Mucosa of descending colon (tissue), 3 donors: ENCODE measurements at regions not wholly inside any gene's neighbourhood (a gene's known extent, or its start where the extent isn't known, plus 50 kb on each side); places are given as distances from the start of the nearest gene placed in this dataset.
A peak's percentile ranks its signal among the peaks of the same experiment; 100 is the strongest.

Source experiments
- ATAC-seq: fragments of 200-7000 bp; cut with Tn5 transposase; one replicate; pipeline ENCODE4 v1.9.1; 2020; ENCODE audit warnings: mild to moderate bottlenecking, moderate library complexity
- DNase-seq, 3 donors: peaks; one replicate each; pipeline ENCODE4 v3.0.0-alpha.2; 2020
- H3K36me3 ChIP-seq: fragments of 200-600 bp; one replicate; pipeline ENCODE4 v1.8.0; 2021; ENCODE audit warnings: low read depth, mild to moderate bottlenecking
- H3K4me1 ChIP-seq: fragments of 200-600 bp; one replicate; pipeline ENCODE4 v1.8.0; 2021; ENCODE audit warnings: low read depth, mild to moderate bottlenecking
- H3K4me3 ChIP-seq: fragments of 200-600 bp; one replicate; pipeline ENCODE4 v1.8.0; 2021; ENCODE audit warnings: mild to moderate bottlenecking
- H3K9me3 ChIP-seq: fragments of 200-600 bp; one replicate; pipeline ENCODE4 v1.8.0; 2021; ENCODE audit warnings: mild to moderate bottlenecking
- CTCF ChIP-seq: fragments of 200-600 bp; IDR thresholded peaks from one replicate; pipeline ENCODE4 v1.8.0; 2022; ENCODE audit warnings: antibody characterized with exemption, mild to moderate bottlenecking
- intact Hi-C, 2 donors: fragments of 100-400 bp; cut with DNase I in 1 of 2; cut with micrococcal nuclease in 1 of 2; formaldehyde crosslinking; loops; one replicate each; pipeline versions ENCODE4 v1.11.0 to v1.11.1; 2022; cut with DNase I, micrococcal nuclease
- donor health status: DM: no; HTN: no; CAD: no; lungs with moderate emphysema.
- donor health status: DM: no; HTN: no; CAD: no.
- donor health status: DM: no; HTN: yes; CAD: no.

GRCh38 chr6:24057030-24057429, 69.0 kb upstream of the NRSN1 start:
- TF ChIP-seq CTCF = no peak
- Histone ChIP-seq H3K9me3 (no peaks in the 10 kb centered on the region), H3K36me3 (no peaks in the 10 kb centered on the region), H3K4me1 (no peaks in the 10 kb centered on the region), H3K4me3 (no peak overlapping the region)
- ATAC-seq (no peak), DNase-seq (no peak)
- intact Hi-C loops = no loop called here

- H3K4me3 ChIP-seq = no peak overlapping the region
- H3K9me3 ChIP-seq = no peaks in the 10 kb centered on the region
- H3K4me1 ChIP-seq = no peaks in the 10 kb centered on the region
- DNase-seq = no peak
- intact Hi-C loops = loop anchor here in 1 of 2 donors (10.0 kb wide), 2 partner anchors 144 to 214 kb away; no protein-coding TSS in a partner anchor
- no peak for TF ChIP-seq CTCF
- no peaks in the 10 kb centered on the region for H3K36me3 ChIP-seq
- no peak for ATAC-seq
These were observed 64.8 kb upstream of the NRSN1 start for GRCh38 chr6:24060982-24061754.

GRCh38 chr6:24064106-24064505, 61.9 kb upstream of the NRSN1 start:
- TF ChIP-seq CTCF = no peak
- Histone ChIP-seq H3K36me3 (no peaks in the 10 kb centered on the region), H3K4me3 (no peak overlapping the region), H3K9me3 (no peaks in the 10 kb centered on the region), H3K4me1 (no peaks in the 10 kb centered on the region)
- intact Hi-C loops = loop anchor here in 1 of 2 donors (10.0 kb wide), 2 partner anchors 141 to 211 kb away; no protein-coding TSS in a partner anchor
- peak in 1 of 3 donors; percentile 39 for DNase-seq
- ATAC-seq = no peak

GRCh38 chr6:24064832-24065231, 61.2 kb upstream of the NRSN1 start:
- no peaks in the 10 kb centered on the region for H3K9me3 ChIP-seq
- H3K4me3 ChIP-seq = no peak overlapping the region
- intact Hi-C loops = loop anchor here in 1 of 2 donors (10.0 kb wide), 2 partner anchors 140 to 210 kb away; no protein-coding TSS in a partner anchor
- ATAC-seq (no peak), DNase-seq (no peak)
- no peaks in the 10 kb centered on the region for H3K36me3 ChIP-seq
- no peak for TF ChIP-seq CTCF
- no peaks in the 10 kb centered on the region for H3K4me1 ChIP-seq

- Histone ChIP-seq H3K4me1 (no peaks in the 10 kb centered on the region), H3K36me3 (no peaks in the 10 kb centered on the region), H3K9me3 (no peaks in the 10 kb centered on the region), H3K4me3 (no peak overlapping the region)
- intact Hi-C loops = loop anchor here in 1 of 2 donors (10.0 kb wide), 2 partner anchors 135 to 205 kb away; no protein-coding TSS in a partner anchor
- no peak for TF ChIP-seq CTCF
- ATAC-seq (no peak), DNase-seq (no peak)
These were observed 56.5 kb upstream of the NRSN1 start for GRCh38 chr6:24069526-24069925.
